ENCODE measurements at regions not wholly inside any gene's neighbourhood (a gene's known extent, or its start where the extent isn't known, plus 50 kb on each side); places are given as distances from the start of the nearest gene placed in this dataset. TPM values are rescaled to one million over a fixed set of nuclear protein-coding genes. Genes with fewer than 3 reads are reported as not detected.
A peak's percentile ranks its signal among the peaks of the same experiment; 100 is the strongest.
"Not testable (repeated sequence)": the region's sequence is repeated elsewhere in the genome, so short reads cannot be mapped to it uniquely, and the experiment has no call there.

- FAIRE-seq; BruUV-seq (replicated peaks); H3K4me3 ChIP-seq (replicated peaks in 1 of 3; ENCODE audit: insufficient read depth in 1 of 3, low read depth in 1 of 3, low read length in 3 of 3); H3K36me3 ChIP-seq (ENCODE audit: control insufficient read depth in 2 of 2, extremely low read depth in 1 of 2, insufficient read depth in 2 of 2, low read length in 2 of 2); H4K20me1 ChIP-seq (replicated peaks; ENCODE audit: control insufficient read depth, extremely low read depth, insufficient read depth, low read length); H3K9ac ChIP-seq (replicated peaks; ENCODE audit: extremely low read depth, insufficient read depth, low read length); dilution Hi-C loops (cut with MboI; ENCODE audit: extremely low pct_ligation_motif_present, low sequenced_read_pairs); POLR2A ChIA-PET; intact Hi-C loops (cut with micrococcal nuclease); CTCF ChIA-PET; H3K79me2 ChIP-seq (ENCODE audit: control insufficient read depth, insufficient read depth, low read length); H3K9me3 ChIP-seq (replicated peaks; ENCODE audit: control insufficient read depth, insufficient read depth, low read length); H2AFZ ChIP-seq (ENCODE audit: low read depth, low read length); H3K27me3 ChIP-seq (ENCODE audit: control insufficient read depth in 2 of 2, insufficient read depth in 2 of 2, low read length in 2 of 2); H3K9me1 ChIP-seq (replicated peaks; ENCODE audit: control insufficient read depth, extremely low read depth, insufficient read depth, low read length): not testable (repeated sequence)
- peak overlapping the region; percentile 58 for H3K4me2 ChIP-seq (ENCODE audit: insufficient read depth, low read length)
- H3K27ac ChIP-seq (ENCODE audit: insufficient read depth, low read depth, low read length) = peak overlapping the region; percentile 78
- peak; percentile 2 for DNase-seq (ENCODE audit: low read depth, low spot score)
- H3K4me1 ChIP-seq (ENCODE audit: control insufficient read depth, extremely low read depth, insufficient read depth, low read length) = peaks cover 12% of the 10 kb centered on the region
Measured at GRCh38 chr18:14188751-14189406, 56.6 kb upstream of the ZNF519 start.

Small RNA genes lying in the stretch of these regions (small RNA-seq; reads per million reads assigned to genes)
- not detected for gene RNU6-316P (ENCODE audit: insufficient read depth, insufficient read length, low read depth, low replicate concordance)

All from endothelial cell of umbilical vein (primary cell).